HG03565 (cell line): ENCODE measurements at regions not wholly inside any gene's neighbourhood (a gene's known extent, or its start where the extent isn't known, plus 50 kb on each side); places are given as distances from the start of the nearest gene placed in this dataset.

Source experiments
- ATAC-seq: cut with Tn5 transposase; IDR thresholded peaks from one replicate; pipeline ENCODE4 v1.9.1; 2021; ENCODE audit warnings: mild to moderate bottlenecking, moderate library complexity; ENCODE audit not compliant: unreplicated experiment

DNA sequence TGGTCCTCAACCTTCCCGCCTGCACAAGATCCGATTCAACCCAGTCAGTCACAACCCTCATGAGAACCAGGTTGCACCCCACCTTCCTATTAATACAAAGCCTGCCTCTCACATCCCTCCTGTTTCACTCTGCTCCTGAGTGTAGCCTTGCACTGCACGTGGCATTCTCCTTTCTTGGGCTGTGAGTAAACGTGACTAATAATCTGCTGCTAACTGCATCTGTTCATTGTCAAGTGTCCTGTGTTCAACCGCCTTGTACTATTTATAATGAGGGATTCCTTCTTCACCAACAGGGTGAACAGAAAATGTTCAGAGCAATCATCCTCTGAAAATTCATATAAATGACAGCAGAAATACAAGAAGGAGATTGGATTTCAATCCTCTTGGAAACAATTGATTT is 1608.2 kb downstream of the SLITRK5 start:
- no peak for ATAC-seq

DNA sequence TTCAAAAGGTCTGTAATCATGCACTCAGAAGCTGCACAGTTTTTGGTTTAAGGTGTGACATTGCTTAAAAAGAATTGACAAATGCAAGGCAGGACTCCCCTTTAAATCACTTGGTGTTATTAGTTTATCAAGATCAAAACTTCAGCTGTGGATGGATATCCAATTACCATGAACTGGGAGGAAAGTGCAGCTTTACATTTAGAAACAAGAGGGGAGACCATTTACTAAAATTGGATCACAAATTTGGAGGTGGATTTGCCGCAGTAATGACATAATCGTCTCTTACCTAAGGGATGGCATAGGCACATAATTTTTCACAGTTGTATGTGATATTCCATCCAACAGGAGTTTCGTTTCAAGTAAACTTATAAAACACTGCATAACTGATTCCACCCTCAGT is 1610.2 kb downstream of the SLITRK5 start:
- no peak for ATAC-seq

- no peak for ATAC-seq
Measured at GRCh38 chr13:89282241-89282640, 1611.1 kb downstream of the SLITRK5 start.

GRCh38 chr13:89287381-89287780 is 1616.2 kb downstream of the SLITRK5 start:
- no peak for ATAC-seq

- ATAC-seq, result no peak
Measured at GRCh38 chr13:89294115-89294867, 1623.1 kb downstream of the SLITRK5 start.

DNA sequence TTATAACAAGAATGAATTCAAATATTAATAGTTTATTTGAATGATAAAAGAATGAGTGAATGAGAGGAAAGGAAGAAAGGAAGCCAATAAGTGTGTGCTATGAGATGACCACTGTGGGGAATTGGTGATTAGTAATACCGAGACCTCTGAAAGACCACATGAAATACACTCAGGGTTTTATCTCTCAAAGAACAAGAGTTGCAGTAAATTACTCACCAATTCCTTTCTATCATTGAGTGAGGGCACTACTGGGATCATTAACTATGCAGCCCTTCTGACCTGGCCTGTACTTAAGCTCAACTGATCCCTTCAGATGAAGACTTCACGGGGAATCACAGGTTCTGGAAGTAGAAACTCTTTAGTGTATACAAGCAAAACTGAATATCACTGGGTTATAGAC is 1636.1 kb downstream of the SLITRK5 start:
- ATAC-seq, result no peak

DNA sequence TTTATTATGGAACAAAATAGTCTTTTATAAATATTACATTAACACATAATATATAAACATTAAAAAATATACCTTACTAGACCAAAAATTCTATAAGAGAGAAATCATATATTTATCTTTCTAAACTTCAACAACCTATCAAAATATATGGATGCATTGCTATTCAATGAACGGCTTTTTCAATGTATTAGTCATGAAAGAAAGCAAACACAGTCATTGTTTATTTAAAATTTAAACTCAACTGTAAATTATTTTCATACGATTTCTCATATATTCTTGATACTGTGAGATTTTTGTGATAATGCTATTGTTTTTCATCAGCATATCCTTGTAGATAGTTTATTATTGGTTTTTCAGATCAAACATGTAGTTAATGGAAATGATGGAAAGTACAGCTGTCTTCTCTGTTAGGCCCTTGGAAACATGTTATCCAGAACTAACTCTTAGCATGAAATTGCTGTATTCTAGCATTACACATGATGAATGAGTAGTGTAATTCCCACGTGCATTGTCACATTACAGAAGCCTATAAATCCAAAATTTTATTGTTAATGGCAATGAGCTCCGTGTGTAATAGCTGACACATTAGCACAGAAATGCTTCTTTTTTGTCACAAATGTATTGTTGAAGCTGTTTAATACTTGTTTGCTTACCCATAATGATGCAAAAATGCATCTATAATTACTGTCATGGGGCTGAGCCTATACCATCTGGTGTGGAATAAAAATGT is 1639.9 kb downstream of the SLITRK5 start:
- ATAC-seq, result no peak

DNA sequence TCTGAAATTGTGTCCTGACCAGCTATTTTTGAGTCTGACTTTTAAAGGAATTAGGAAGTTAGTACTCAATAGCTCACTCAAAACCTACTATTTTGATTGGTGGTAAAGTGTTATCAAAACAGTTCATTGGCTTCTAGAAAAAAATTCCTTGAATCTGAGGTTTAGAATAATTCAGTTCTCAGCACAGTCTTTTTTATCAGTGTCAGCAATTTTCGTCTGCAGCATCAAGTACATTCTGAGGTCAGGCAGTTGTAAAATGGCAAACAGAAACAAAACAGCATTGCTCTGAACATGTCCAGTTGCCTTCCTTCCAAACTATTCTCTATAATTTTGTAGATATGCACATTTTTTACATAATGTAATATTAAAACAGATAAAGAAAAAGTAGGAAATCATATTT is 1644.1 kb downstream of the SLITRK5 start:
- ATAC-seq, result no peak

- no peak for ATAC-seq
Measured at GRCh38 chr13:89322466-89322865, 1651.3 kb downstream of the SLITRK5 start.

- ATAC-seq, result no peak
Measured at GRCh38 chr13:89324582-89324981, 1653.4 kb downstream of the SLITRK5 start.

DNA sequence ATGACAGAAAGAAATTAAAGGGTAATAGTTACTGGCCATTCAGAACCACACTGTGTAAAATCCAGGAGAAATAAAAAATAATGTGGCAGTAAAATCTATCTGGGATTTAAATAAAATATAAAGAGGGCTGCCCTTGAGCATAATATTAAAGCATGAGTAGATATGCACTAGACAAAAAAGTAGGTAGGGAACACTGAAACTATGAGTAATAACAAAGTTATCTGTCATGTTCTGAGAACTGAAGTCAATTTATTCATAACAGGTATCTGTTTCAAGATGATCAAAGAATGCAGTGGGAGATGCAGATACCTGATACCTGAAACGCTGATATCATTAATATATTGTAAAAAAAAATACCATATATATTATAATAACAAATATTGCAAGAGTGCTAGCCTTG is 1672.0 kb downstream of the SLITRK5 start:
- ATAC-seq, result no peak

DNA sequence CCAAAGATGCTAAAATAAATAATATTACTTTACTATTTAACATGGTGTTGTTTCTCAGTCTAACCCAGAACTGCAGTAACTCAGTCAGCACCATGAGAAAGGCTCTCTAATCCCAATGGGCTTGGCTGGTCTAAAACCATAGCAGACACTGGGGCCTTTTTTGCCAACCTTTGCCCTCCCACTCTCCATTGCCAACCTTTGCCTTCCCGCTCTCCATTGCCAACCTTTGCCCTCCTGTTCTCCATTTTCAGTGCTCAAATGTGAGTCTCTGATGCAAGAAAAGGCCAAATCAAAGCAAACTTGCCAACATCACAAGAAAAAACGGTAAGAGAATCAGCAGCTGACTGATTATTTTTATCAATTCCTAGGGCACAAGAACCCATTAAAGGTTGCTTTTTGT is 1681.2 kb downstream of the SLITRK5 start:
- ATAC-seq, result no peak

- no peak for ATAC-seq
Measured at GRCh38 chr13:89361909-89362308, 1690.7 kb downstream of the SLITRK5 start.

DNA sequence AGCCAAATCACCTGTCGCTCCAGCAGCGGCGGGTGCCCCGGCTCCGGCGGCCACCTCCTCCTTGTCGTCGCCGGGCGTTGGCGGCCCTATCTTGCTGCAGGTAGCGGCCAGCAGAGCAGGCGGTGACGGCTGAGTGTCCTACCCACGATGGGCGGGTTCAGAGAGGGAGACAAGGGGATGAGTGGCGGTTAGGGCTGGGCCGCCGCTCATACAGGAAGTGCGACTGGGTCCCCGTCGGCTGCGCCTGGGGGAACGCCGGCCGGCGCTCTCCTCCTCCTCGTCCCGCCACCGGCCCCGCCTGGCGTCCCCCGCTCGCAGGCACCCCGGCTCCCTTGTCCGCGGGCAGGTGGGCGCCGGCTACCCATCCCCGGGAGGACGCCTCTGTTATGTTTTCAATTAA is 1692.0 kb downstream of the SLITRK5 start:
- no peak for ATAC-seq

- ATAC-seq, result no peak
Measured at GRCh38 chr13:89372193-89372592, 1701.0 kb downstream of the SLITRK5 start.

DNA sequence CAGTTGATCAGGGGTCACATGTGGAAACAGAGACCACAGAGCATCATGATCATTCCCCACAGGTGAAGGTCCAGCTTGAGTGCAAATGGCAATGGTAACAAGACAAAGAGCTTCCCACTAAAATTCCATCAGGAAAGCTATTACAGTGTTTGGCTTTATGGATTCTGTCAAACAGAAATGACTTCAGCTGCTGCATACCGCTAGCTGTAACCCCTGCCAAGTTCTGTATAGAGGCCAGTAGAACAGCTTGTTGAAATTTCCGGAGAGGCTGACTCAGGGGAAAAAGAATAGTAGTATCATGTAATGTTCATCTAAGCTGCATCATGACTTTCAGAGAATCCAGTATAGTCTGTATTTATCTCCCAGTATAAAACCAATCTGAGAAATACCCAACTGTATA is 1704.7 kb downstream of the SLITRK5 start:
- ATAC-seq, result no peak

- ATAC-seq, result no peak
Measured at GRCh38 chr13:89380101-89380500, 1708.9 kb downstream of the SLITRK5 start.

- no peak for ATAC-seq
Measured at GRCh38 chr13:89382981-89383380, 1711.8 kb downstream of the SLITRK5 start.

DNA sequence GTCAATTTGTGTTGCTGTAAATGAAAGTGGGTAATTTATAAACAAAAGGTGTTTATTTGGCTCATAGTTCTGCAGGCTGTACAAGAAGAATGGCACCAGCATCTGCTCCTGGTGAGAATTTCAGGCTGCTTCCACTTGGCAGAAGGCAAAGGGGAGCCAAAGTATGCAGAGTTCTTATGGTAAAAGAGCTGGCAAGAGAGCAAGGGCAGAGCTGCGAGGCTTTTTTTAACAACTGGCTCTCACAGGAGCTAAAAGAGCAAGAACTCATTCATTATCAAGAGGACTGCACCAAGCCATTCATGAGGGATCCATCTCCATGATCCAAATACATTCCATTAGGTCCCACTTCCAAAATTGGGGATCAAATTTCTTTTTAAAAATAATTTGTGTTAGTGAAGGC is 1712.7 kb downstream of the SLITRK5 start:
- ATAC-seq, result no peak

- no peak for ATAC-seq
Measured at GRCh38 chr13:89393758-89394304, 1722.7 kb downstream of the SLITRK5 start.

- ATAC-seq, result no peak
Measured at GRCh38 chr13:89401264-89401675, 1730.1 kb downstream of the SLITRK5 start.

DNA sequence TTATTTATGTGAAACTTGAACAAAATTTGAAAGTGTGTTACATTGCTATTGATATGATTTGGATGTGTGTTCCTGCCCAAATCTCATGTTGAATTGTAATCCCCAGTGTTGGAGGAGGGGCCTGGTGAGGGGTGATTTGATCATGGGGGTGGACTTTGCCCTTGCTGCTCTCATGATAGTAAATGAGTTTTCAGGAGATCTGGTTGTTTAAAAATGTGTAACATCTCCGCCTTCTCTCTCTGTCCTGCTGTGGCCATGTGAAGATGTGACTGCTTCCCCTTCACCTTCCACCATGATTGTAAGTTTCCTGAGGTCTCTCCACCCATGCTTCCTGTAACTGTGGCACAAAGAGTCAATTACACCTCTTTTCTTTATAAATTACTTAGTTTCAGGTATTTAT is 1731.0 kb downstream of the SLITRK5 start:
- ATAC-seq, result no peak
